Neural progenitor cell (in vitro differentiated cells): ENCODE measurements at regions not wholly inside any gene's neighbourhood (a gene's known extent, or its start where the extent isn't known, plus 50 kb on each side); places are given as distances from the start of the nearest gene placed in this dataset.
"Not testable (repeated sequence)": the region's sequence is repeated elsewhere in the genome, so short reads cannot be mapped to it uniquely, and the experiment has no call there.

Source experiments
- DNase-seq: peaks from one replicate; pipeline ENCODE4 v3.0.0-alpha.2; 2016; ENCODE audit warnings: low spot score
- H2AFZ ChIP-seq: fragments of 200-600 bp; sonication (generic); replicated peaks from 2 replicates; pipeline ENCODE4 v1.6.1; 2016; ENCODE audit warnings: antibody characterized with exemption
- H3F3A ChIP-seq: fragments of 200-600 bp; sonication (generic); 2 replicates; pipeline ENCODE4 v1.6.1; 2016; ENCODE audit warnings: antibody characterized with exemption, low read depth
- H3K27ac ChIP-seq: fragments of 200-600 bp; sonication (generic); 2 replicates; pipeline ENCODE4 v1.5.1; 2016; ENCODE audit warnings: mild to moderate bottlenecking
- H3K27me3 ChIP-seq: fragments of 200-600 bp; sonication (generic); 2 replicates; pipeline ENCODE4 v1.6.1; 2016; ENCODE audit warnings: mild to moderate bottlenecking, moderate library complexity
- H3K36me3 ChIP-seq: fragments of 200-600 bp; sonication (generic); 2 replicates; pipeline ENCODE4 v1.5.1; 2016
- H3K4me1 ChIP-seq: fragments of 200-600 bp; sonication (generic); 2 replicates; pipeline ENCODE4 v1.6.1; 2016; ENCODE audit warnings: mixed run types
- H3K4me2 ChIP-seq: fragments of 200-600 bp; sonication (generic); 2 replicates; pipeline ENCODE4 v1.6.1; 2016
- H3K4me3 ChIP-seq: fragments of 200-600 bp; sonication (generic); 2 replicates; pipeline ENCODE4 v1.5.1; 2016
- H3K79me2 ChIP-seq: fragments of 200-600 bp; sonication (generic); 2 replicates; pipeline ENCODE4 v1.6.1; 2016; ENCODE audit warnings: low read depth
- H3K9ac ChIP-seq: fragments of 200-600 bp; sonication (generic); 2 replicates; pipeline ENCODE4 v1.6.1; 2016
- H3K9me3 ChIP-seq: fragments of 200-600 bp; sonication (generic); 2 replicates; pipeline ENCODE4 v1.5.1; 2016; ENCODE audit warnings: low read depth
- H4K20me1 ChIP-seq: fragments of 200-600 bp; sonication (generic); 2 replicates; pipeline ENCODE4 v1.6.1; 2016; ENCODE audit warnings: low read depth
- H3K27ac Mint-ChIP-seq: 3 replicates; pipeline ENCODE4 v1.8.0; 2021; ENCODE audit warnings: mixed read lengths
- H3K27me3 Mint-ChIP-seq: 2 replicates; pipeline ENCODE4 v1.8.0; 2022; ENCODE audit warnings: low read depth, mild to moderate bottlenecking, inconsistent platforms, moderate library complexity, mixed read lengths; ENCODE audit not compliant: insufficient read depth
- H3K36me3 Mint-ChIP-seq: 3 replicates; pipeline ENCODE4 v1.8.0; 2021; ENCODE audit warnings: mixed read lengths
- H3K4me1 Mint-ChIP-seq: 3 replicates; pipeline ENCODE4 v1.8.0; 2021; ENCODE audit warnings: mixed read lengths
- H3K4me3 Mint-ChIP-seq: 3 replicates; pipeline ENCODE4 v1.8.0; 2021; ENCODE audit warnings: mild to moderate bottlenecking, moderate library complexity, mixed read lengths
- H3K9me3 Mint-ChIP-seq: 3 replicates; pipeline ENCODE4 v1.8.0; 2020; ENCODE audit warnings: mixed read lengths
- CTCF ChIP-seq: fragments of 200-600 bp; sonication (generic); IDR thresholded peaks from 2 replicates; pipeline ENCODE4 v1.5.1; 2017; ENCODE audit warnings: antibody characterized with exemption, mild to moderate bottlenecking
- EZH2 ChIP-seq: fragments of 200-600 bp; sonication (generic); IDR thresholded peaks from 2 replicates; pipeline ENCODE4 v1.6.1; 2017; ENCODE audit warnings: antibody characterized with exemption, mild to moderate bottlenecking, moderate library complexity
- EZH2phosphoT487 ChIP-seq: fragments of 200-600 bp; sonication (generic); IDR thresholded peaks from 2 replicates; pipeline ENCODE4 v1.6.1; 2017; ENCODE audit warnings: antibody characterized with exemption

GRCh38 chr6:86148586-86148985 is 505.9 kb upstream of the SYNCRIP start:
- Mint-ChIP-seq H3K4me1 (no peaks in the 10 kb centered on the region), H3K9me3 (no peaks in the 10 kb centered on the region), H3K27ac (no peak overlapping the region), H3K27me3 (peaks cover 2% of the 10 kb centered on the region), H3K4me3 (no peak overlapping the region), H3K36me3 (no peaks in the 10 kb centered on the region)
- H4K20me1 ChIP-seq: no peaks in the 10 kb centered on the region
- no peak overlapping the region for H3K27ac ChIP-seq
- H3K36me3 ChIP-seq: no peaks in the 10 kb centered on the region
- TF ChIP-seq CTCF (no peak), EZH2phosphoT487 (no peak), EZH2 (no peak)
- H3K4me2 ChIP-seq: no peak overlapping the region
- no peaks in the 10 kb centered on the region for H3K79me2 ChIP-seq
- no peak overlapping the region for H2AFZ ChIP-seq
- H3K27me3 ChIP-seq: no peaks in the 10 kb centered on the region
- no peaks in the 10 kb centered on the region for H3K9me3 ChIP-seq
- no peaks in the 10 kb centered on the region for H3F3A ChIP-seq
- no peak overlapping the region for H3K9ac ChIP-seq
- no peak for DNase-seq
- H3K4me1 ChIP-seq: no peaks in the 10 kb centered on the region
- no peak overlapping the region for H3K4me3 ChIP-seq

DNA sequence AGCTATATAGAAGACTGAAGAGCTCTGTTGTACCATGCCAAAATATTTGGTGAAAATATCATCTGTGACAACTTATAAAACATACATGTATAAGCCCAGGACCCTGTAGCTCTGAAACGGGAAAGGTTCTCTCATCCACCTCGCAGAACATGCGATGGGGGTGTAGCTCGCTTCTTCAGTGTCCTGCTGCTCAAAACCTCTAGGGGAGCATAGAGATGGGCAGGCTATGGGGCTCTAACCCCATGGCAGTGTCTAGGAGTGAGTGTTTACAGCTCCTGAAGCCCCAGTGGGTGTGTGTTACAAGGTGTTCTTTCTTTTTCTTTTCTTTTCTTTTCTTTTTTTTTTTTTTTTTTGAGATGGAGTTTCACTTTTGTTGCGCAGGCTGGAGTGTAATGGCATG is 505.2 kb upstream of the SYNCRIP start:
- H4K20me1 ChIP-seq: no peaks in the 10 kb centered on the region
- H3K27ac ChIP-seq: no peak overlapping the region
- H3K9me3 ChIP-seq: no peaks in the 10 kb centered on the region
- no peaks in the 10 kb centered on the region for H3K4me1 ChIP-seq
- Mint-ChIP-seq H3K4me3 (no peak overlapping the region), H3K9me3 (no peaks in the 10 kb centered on the region), H3K36me3 (no peaks in the 10 kb centered on the region), H3K27ac (no peak overlapping the region), H3K4me1 (no peaks in the 10 kb centered on the region), H3K27me3 (peaks cover 2% of the 10 kb centered on the region)
- no peaks in the 10 kb centered on the region for H3K36me3 ChIP-seq
- H2AFZ ChIP-seq: no peak overlapping the region
- DNase-seq: no peak
- H3K79me2 ChIP-seq: no peaks in the 10 kb centered on the region
- TF ChIP-seq CTCF: no peak
- no peak for TF ChIP-seq EZH2phosphoT487
- no peak for TF ChIP-seq EZH2
- H3K27me3 ChIP-seq: no peaks in the 10 kb centered on the region
- H3K9ac ChIP-seq: no peak overlapping the region
- H3K4me3 ChIP-seq: no peak overlapping the region
- no peak overlapping the region for H3K4me2 ChIP-seq
- H3F3A ChIP-seq: no peaks in the 10 kb centered on the region

DNA sequence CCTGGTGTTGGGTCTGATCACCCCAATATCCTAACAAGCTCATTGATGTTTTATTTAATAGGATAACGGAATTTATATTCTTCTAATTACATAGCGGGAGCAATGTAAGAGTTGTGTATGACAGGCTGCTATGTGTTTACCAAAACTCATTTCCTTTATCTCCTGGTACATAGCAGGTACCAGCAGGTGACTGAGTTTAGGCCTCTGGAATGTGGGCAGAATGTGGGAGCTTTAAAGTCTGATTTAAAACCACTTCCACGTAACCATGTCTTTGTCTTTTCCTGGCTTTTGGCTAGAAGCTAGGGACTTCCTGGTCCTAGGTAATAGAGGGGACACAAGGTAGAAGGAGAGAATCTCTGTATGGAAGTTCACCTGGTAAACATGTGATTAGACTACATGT is 504.6 kb upstream of the SYNCRIP start:
- Histone ChIP-seq H4K20me1 (no peaks in the 10 kb centered on the region), H3K79me2 (no peaks in the 10 kb centered on the region), H3K9me3 (no peaks in the 10 kb centered on the region), H3K9ac (no peak overlapping the region), H3K36me3 (no peaks in the 10 kb centered on the region), H3K27me3 (no peaks in the 10 kb centered on the region), H3K4me2 (no peak overlapping the region), H3F3A (no peaks in the 10 kb centered on the region), H3K27ac (no peak overlapping the region), H3K4me3 (no peak overlapping the region), H2AFZ (no peak overlapping the region), H3K4me1 (no peaks in the 10 kb centered on the region)
- H3K27ac Mint-ChIP-seq: no peak overlapping the region
- H3K9me3 Mint-ChIP-seq: no peaks in the 10 kb centered on the region
- H3K36me3 Mint-ChIP-seq: no peaks in the 10 kb centered on the region
- no peaks in the 10 kb centered on the region for H3K4me1 Mint-ChIP-seq
- peaks cover 2% of the 10 kb centered on the region for H3K27me3 Mint-ChIP-seq
- no peak for DNase-seq
- TF ChIP-seq EZH2: no peak
- TF ChIP-seq CTCF: no peak
- TF ChIP-seq EZH2phosphoT487: no peak
- H3K4me3 Mint-ChIP-seq: no peak overlapping the region

DNA sequence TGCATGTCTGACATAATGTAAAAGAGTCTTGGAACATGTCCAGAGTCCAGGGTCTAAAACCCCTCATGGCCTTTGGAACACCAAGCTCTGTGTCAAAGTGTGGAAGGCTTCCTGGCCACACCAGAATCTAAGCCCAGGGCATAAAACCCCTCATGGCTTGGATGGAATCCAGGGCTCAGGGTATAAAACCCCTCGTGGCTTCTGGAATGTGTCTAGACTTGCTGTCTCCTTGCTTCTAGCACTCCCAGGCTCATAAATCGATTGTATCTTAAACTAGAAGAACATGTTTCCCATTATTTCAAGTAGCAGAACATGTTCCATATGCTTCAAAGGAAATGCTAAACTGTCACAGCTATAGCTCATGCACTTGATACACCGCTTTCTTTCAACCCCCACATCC is 504.1 kb upstream of the SYNCRIP start:
- not testable (repeated sequence) for H3K4me2 ChIP-seq, H3K9ac ChIP-seq, H3K79me2 ChIP-seq, H2AFZ ChIP-seq, H3K27me3 Mint-ChIP-seq, H3K36me3 ChIP-seq, H4K20me1 ChIP-seq, H3K4me1 Mint-ChIP-seq, H3K4me3 ChIP-seq, DNase-seq, H3K9me3 ChIP-seq, H3K4me1 ChIP-seq, H3K9me3 Mint-ChIP-seq, H3K27ac Mint-ChIP-seq, H3K27ac ChIP-seq, H3K36me3 Mint-ChIP-seq, H3K27me3 ChIP-seq, H3K4me3 Mint-ChIP-seq, H3F3A ChIP-seq
